ENCODE measurements at regions not wholly inside any gene's neighbourhood (a gene's known extent, or its start where the extent isn't known, plus 50 kb on each side); places are given as distances from the start of the nearest gene placed in this dataset.

DNA sequence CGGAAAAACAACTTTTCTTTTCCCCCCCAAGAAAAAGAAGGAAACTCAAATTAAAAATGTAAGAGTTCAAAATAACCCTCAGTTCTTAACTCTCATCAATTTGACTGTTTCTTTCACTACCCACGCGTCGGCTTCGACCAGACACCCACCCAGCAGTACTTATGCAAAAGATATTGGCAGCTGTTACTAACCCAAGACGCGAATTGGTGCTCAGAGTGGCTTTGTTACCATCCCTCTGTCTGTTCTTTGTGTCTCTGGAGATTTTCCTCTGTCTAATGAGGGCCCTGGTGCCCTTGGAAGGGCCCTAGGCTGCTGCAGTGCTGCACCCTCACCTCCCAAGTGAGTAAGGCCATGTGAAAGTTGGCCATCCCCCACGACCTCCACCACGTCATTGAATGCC, 180.5 kb upstream of the NECTIN1 start:
- no peak for TF ChIP-seq FOXP2 (optimal IDR thresholded peaks at IDR 0.05; ENCODE audit: control extremely low read depth, extremely low read length, insufficient read depth)
- no peak for TF ChIP-seq EZH2 (IDR thresholded peaks at IDR 0.05)

Data from SK-N-MC (cell line).